Vagina (tissue), 2 donors: ENCODE measurements at regions not wholly inside any gene's neighbourhood (a gene's known extent, or its start where the extent isn't known, plus 50 kb on each side); places are given as distances from the start of the nearest gene placed in this dataset.

Source experiments
- POLR2AphosphoS5 ChIP-seq, 2 donors: sonication (generic); formaldehyde crosslinking; IDR thresholded peaks; one replicate each; pipeline ENCODE4 v1.9.0; 2017; ENCODE audit warnings: antibody characterized with exemption in 2 of 2, mild to moderate bottlenecking in 2 of 2, low read depth in 1 of 2; ENCODE audit not compliant: insufficient read depth in 1 of 2
- TF ChIP-seq, protein P1 (sequence below), 3 experiments: fragments of 450-650 bp in 2 of 3; fragments of 200-600 bp in 1 of 3; sonication (generic) in 1 of 3; IDR thresholded peaks; one replicate each; pipeline ENCODE4 v1.5.1; 2017 to 2019; ENCODE audit warnings: antibody characterized with exemption in 3 of 3, mild to moderate bottlenecking in 2 of 3, moderate library complexity in 2 of 3

DNA sequence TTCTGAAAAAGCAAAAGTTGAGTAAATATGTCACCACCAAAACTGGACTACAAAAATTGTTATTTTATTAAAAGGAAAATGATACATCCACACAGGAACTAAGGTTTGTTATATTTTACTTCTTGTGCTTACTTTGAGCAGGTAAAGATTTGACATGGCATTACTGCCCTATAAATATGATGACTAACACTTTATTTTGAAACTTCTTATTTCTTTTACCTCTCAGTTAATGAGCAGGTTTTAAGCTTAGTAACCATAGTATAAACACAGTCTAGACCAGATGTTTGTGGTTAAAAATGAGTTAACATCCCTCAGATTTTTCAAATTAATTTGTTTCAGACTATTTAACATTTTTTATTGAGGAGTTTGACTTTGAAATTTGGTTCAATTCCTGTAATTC, 862.5 kb upstream of the USP15 start:
- TF ChIP-seq, protein P1, sequence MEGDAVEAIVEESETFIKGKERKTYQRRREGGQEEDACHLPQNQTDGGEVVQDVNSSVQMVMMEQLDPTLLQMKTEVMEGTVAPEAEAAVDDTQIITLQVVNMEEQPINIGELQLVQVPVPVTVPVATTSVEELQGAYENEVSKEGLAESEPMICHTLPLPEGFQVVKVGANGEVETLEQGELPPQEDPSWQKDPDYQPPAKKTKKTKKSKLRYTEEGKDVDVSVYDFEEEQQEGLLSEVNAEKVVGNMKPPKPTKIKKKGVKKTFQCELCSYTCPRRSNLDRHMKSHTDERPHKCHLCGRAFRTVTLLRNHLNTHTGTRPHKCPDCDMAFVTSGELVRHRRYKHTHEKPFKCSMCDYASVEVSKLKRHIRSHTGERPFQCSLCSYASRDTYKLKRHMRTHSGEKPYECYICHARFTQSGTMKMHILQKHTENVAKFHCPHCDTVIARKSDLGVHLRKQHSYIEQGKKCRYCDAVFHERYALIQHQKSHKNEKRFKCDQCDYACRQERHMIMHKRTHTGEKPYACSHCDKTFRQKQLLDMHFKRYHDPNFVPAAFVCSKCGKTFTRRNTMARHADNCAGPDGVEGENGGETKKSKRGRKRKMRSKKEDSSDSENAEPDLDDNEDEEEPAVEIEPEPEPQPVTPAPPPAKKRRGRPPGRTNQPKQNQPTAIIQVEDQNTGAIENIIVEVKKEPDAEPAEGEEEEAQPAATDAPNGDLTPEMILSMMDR (IDR thresholded peaks at IDR 0.05) = no peak
- TF ChIP-seq POLR2AphosphoS5 (IDR thresholded peaks at IDR 0.05; ENCODE audit: insufficient read depth in 1 of 2, low read depth in 1 of 2) = no peak
